AG08396 (cell line): ENCODE measurements at regions not wholly inside any gene's neighbourhood (a gene's known extent, or its start where the extent isn't known, plus 50 kb on each side); places are given as distances from the start of the nearest gene placed in this dataset.
A peak's percentile ranks its signal among the peaks of the same experiment; 100 is the strongest.

Experiments used
- DNase-seq: peaks from one replicate; pipeline ENCODE4 v3.0.0; 2012; ENCODE audit warnings: low spot score, mixed read lengths

- DNase-seq, result no peak
These were observed 116.6 kb downstream of the GLI2 start for GRCh38 chr2:120852200-120852815.

- DNase-seq, result no peak
These were observed 117.8 kb downstream of the GLI2 start for GRCh38 chr2:120853306-120854013.

- DNase-seq, result no peak
These were observed 118.4 kb downstream of the GLI2 start for GRCh38 chr2:120854014-120854620.

GRCh38 chr2:120854766-120855530 is 119.3 kb downstream of the GLI2 start:
- no peak for DNase-seq

- DNase-seq, result no peak
These were observed 120.3 kb downstream of the GLI2 start for GRCh38 chr2:120855855-120856405.

GRCh38 chr2:120856421-120856862 is 120.8 kb downstream of the GLI2 start:
- DNase-seq, result peak; percentile 78

GRCh38 chr2:120857422-120857821 is 121.8 kb downstream of the GLI2 start:
- DNase-seq, result no peak

- DNase-seq, result no peak
These were observed 122.3 kb downstream of the GLI2 start for GRCh38 chr2:120857931-120858330.

- DNase-seq, result no peak
These were observed 122.9 kb downstream of the GLI2 start for GRCh38 chr2:120858361-120859106.

GRCh38 chr2:120859128-120859527 is 123.5 kb downstream of the GLI2 start:
- DNase-seq, result no peak

- DNase-seq, result no peak
These were observed 124.3 kb downstream of the GLI2 start for GRCh38 chr2:120859814-120860578.

- no peak for DNase-seq
These were observed 124.9 kb downstream of the GLI2 start for GRCh38 chr2:120860579-120860922.

GRCh38 chr2:120861191-120861575 is 125.5 kb downstream of the GLI2 start:
- DNase-seq, result no peak

GRCh38 chr2:120861576-120862191 is 126.0 kb downstream of the GLI2 start:
- no peak for DNase-seq

- DNase-seq, result no peak
These were observed 126.8 kb downstream of the GLI2 start for GRCh38 chr2:120862201-120863060.

- no peak for DNase-seq
These were observed 127.5 kb downstream of the GLI2 start for GRCh38 chr2:120863146-120863545.

GRCh38 chr2:120863661-120864320 is 128.1 kb downstream of the GLI2 start:
- DNase-seq, result peak; percentile 61

GRCh38 chr2:120864981-120865380 is 129.3 kb downstream of the GLI2 start:
- peak; percentile 57 for DNase-seq

GRCh38 chr2:120865656-120866055 is 130.0 kb downstream of the GLI2 start:
- no peak for DNase-seq
